Epithelial cell of proximal tubule (primary cell): ENCODE measurements at regions not wholly inside any gene's neighbourhood (a gene's known extent, or its start where the extent isn't known, plus 50 kb on each side); places are given as distances from the start of the nearest gene placed in this dataset.

Experiments used
- DNase-seq: peaks from one replicate; pipeline ENCODE4 v3.0.0-alpha.2; 2011; ENCODE audit warnings: low read depth
- H3K4me3 ChIP-seq: 2 replicates; pipeline ENCODE4 v1.5.1; 2011; ENCODE audit warnings: low read depth, mild to moderate bottlenecking, low read length
- CTCF ChIP-seq: conservative IDR thresholded peaks from 2 replicates; pipeline ENCODE4 v1.5.1; 2012; ENCODE audit warnings: low read depth, mild to moderate bottlenecking, low read length

GRCh38 chr13:95479731-95480130 is 72.8 kb upstream of the CLDN10 start:
- no peak for DNase-seq

DNA sequence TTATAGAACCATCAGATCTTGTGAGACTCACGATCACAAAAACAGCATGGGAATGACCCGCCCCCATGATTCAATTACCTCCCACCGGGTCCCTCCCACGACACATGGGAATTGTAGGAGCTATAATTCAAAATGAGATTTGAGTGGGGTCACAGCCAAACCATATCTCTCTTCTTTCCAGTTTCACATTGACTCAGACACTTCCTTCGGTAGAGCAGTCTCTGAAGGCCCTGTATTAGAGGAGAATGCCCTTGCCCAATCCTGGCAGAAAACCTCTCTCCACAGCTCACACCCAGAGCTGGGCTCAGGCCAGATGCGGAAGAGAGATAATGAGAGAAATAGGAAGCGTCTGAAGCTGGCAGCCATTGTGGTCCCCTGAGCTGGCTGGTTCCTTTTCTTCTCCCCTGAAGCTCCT is 72.4 kb upstream of the CLDN10 start:
- TF ChIP-seq CTCF = no peak

More at GRCh38 chr13:95479731-95480130, 72.8 kb upstream of the CLDN10 start:
- no peak for TF ChIP-seq CTCF
- no peak overlapping the region for H3K4me3 ChIP-seq

DNA sequence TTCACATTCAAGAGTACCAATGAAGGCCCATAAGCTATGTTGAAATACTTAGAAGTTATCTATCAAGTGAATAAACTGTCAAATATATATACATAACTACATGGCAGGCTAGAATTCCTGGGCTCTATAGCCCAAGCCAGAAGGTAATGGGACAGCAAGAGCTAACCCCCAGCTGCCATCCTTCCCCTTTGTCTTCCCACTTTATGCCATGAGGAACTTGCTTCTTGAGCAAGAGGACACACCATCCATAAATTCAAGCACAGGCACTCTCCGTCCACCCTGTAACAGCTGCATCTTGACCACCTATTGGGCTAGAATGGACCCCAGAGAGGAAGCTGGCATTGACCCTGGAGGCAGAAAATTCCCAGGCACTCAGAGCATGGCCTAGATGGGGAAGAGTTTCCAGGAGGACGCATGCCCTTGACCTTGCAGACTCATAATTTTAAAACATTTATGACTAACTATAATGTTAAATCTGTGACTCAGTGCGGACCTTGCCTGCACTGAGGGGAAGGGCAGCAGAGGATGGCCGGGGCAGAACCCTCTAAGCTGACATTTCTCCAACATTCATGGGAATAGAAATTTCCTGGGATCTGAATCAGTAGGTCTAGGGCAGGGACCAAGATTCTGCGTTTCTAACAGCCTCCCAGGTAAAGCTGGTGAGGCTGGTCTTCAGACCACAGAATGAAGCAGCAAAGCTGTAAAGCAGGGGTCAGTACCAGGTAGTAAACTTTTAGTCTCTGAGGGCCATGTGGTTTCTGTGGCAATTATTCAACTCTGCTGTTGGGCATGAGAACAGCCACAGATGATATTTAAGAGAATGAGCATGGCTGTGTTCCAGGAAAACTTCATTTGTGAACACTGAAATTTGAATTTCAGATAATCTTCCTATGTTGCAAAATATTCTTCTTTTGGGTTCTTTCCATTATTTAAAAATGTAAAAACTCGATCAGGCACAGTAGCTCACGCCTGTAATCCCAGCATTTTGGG is 71.4 kb upstream of the CLDN10 start:
- DNase-seq = no peak
- no peak overlapping the region for H3K4me3 ChIP-seq
- TF ChIP-seq CTCF = no peak

More for the DNA sequence above, 72.4 kb upstream of the CLDN10 start:
- H3K4me3 ChIP-seq = no peak overlapping the region
- DNase-seq = no peak

- DNase-seq = no peak
- H3K4me3 ChIP-seq = no peak overlapping the region
- no peak for TF ChIP-seq CTCF
These were observed 68.5 kb upstream of the CLDN10 start for GRCh38 chr13:95484052-95484451.

GRCh38 chr13:95485045-95485517 is 67.4 kb upstream of the CLDN10 start:
- DNase-seq = no peak
- H3K4me3 ChIP-seq = no peak overlapping the region
- TF ChIP-seq CTCF = no peak

DNA sequence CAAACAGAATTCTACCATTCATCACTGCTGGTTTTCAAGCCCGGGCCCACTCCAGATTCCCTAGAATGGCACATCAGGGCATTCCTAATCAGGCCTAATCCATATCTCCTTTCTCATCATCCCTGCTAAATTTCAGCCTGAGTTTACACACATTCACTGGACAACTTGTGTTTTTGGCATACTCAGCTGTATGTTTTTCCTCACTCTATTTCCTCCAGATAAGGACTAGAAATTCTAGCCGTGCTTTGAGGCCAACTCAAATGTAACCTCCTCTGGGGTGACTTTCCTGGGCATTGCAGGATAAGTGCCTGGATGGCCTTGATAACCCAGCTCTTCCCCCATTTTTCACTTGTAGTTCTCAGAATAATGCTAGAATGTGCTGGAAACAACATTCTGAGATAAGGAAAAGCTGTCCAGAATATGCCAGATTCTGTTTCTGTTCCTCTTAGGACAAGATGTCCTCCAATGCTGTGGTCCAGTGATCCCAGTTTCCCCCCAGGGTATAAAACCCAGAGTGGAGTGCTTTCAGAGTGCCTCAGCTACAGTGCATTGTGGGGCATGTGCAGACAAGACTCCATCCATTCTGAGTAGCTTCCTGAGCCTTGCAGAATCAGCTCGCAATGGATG is 66.9 kb upstream of the CLDN10 start:
- no peak overlapping the region for H3K4me3 ChIP-seq
- TF ChIP-seq CTCF = no peak
- no peak for DNase-seq
